ENCODE measurements at regions not wholly inside any gene's neighbourhood (a gene's known extent, or its start where the extent isn't known, plus 50 kb on each side); places are given as distances from the start of the nearest gene placed in this dataset.

- H3K4me3 ChIP-seq: no peak overlapping the region
- no peak overlapping the region for H3K27ac ChIP-seq
- no peak for DNase-seq (ENCODE audit: extremely low spot score in 2 of 2)
- TF ChIP-seq POLR2A (IDR thresholded peaks at IDR 0.05) (no peak), CTCF (IDR thresholded peaks at IDR 0.05) (no peak), POLR2AphosphoS5 (IDR thresholded peaks at IDR 0.05; ENCODE audit: insufficient read depth in 1 of 2, low read depth in 1 of 2) (no peak)
- no peaks in the 10 kb centered on the region for H3K4me1 ChIP-seq
- H3K36me3 ChIP-seq: no peaks in the 10 kb centered on the region
- intact Hi-C loops (cut with DNase I): no loop called here
- H3K27me3 ChIP-seq: no peaks in the 10 kb centered on the region
- no peaks in the 10 kb centered on the region for H3K9me3 ChIP-seq
Observed at GRCh38 chr18:2326999-2327398, 244.3 kb downstream of the METTL4 start.

GRCh38 chr18:2330764-2331163 lies 240.5 kb downstream of the METTL4 start:
- intact Hi-C loops (cut with DNase I): no loop called here
- DNase-seq (ENCODE audit: extremely low spot score in 2 of 2): no peak
- TF ChIP-seq CTCF (IDR thresholded peaks at IDR 0.05) (no peak), POLR2AphosphoS5 (IDR thresholded peaks at IDR 0.05; ENCODE audit: insufficient read depth in 1 of 2, low read depth in 1 of 2) (no peak), POLR2A (IDR thresholded peaks at IDR 0.05) (no peak)
- no peak overlapping the region for H3K4me3 ChIP-seq
- no peaks in the 10 kb centered on the region for H3K36me3 ChIP-seq
- no peak overlapping the region for H3K27ac ChIP-seq
- H3K9me3 ChIP-seq: no peaks in the 10 kb centered on the region
- H3K4me1 ChIP-seq: no peaks in the 10 kb centered on the region
- H3K27me3 ChIP-seq: no peaks in the 10 kb centered on the region

- Histone ChIP-seq H3K36me3 (no peaks in the 10 kb centered on the region), H3K27me3 (no peaks in the 10 kb centered on the region), H3K4me3 (no peak overlapping the region), H3K4me1 (no peaks in the 10 kb centered on the region), H3K27ac (no peak overlapping the region), H3K9me3 (no peaks in the 10 kb centered on the region)
- TF ChIP-seq POLR2AphosphoS5 (IDR thresholded peaks at IDR 0.05; ENCODE audit: insufficient read depth in 1 of 2, low read depth in 1 of 2): no peak
- intact Hi-C loops (cut with DNase I): no loop called here
- no peak for DNase-seq (ENCODE audit: extremely low spot score in 2 of 2)
Observed at GRCh38 chr18:2331491-2331890, 239.8 kb downstream of the METTL4 start.

DNA sequence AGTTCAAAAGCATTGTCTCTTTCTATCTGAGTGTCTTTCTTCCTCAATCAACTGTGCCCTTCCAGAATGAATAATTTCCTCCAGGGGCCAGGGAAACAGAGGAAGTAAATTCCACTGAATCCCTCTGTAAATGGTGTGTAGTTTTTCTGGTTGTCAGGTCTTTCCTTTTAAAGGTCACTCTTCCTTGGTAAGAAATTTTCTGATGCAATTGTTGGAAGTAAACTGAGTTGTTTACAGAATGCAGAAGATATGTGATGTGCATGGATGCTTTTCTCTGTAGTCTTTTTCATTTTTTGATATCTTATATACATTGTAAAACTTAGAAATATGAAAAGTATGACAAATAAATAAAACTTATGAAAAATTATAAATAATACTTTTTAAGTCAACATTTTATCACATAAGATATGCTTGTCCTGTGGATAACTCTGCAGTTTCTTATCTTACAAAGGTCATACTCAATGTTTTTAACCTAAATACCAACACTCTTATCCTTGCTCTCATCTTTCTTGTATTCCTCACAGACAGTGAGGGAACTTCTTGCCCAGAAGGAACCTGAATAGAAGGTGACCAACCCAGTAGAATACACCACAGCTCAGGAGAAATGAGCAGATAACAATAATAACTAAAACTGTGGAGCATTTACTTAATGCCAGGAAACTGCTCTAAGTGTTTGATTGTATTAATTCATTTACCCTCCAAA lies 234.5 kb downstream of the METTL4 start:
- Histone ChIP-seq H3K27me3 (no peaks in the 10 kb centered on the region), H3K4me3 (no peak overlapping the region), H3K27ac (no peak overlapping the region), H3K36me3 (no peaks in the 10 kb centered on the region), H3K9me3 (no peaks in the 10 kb centered on the region), H3K4me1 (no peaks in the 10 kb centered on the region)
- TF ChIP-seq CTCF (IDR thresholded peaks at IDR 0.05) (no peak), POLR2AphosphoS5 (IDR thresholded peaks at IDR 0.05; ENCODE audit: insufficient read depth in 1 of 2, low read depth in 1 of 2) (no peak), POLR2A (IDR thresholded peaks at IDR 0.05) (no peak)
- no peak for DNase-seq (ENCODE audit: extremely low spot score in 2 of 2)
- intact Hi-C loops (cut with DNase I): no loop called here

DNA sequence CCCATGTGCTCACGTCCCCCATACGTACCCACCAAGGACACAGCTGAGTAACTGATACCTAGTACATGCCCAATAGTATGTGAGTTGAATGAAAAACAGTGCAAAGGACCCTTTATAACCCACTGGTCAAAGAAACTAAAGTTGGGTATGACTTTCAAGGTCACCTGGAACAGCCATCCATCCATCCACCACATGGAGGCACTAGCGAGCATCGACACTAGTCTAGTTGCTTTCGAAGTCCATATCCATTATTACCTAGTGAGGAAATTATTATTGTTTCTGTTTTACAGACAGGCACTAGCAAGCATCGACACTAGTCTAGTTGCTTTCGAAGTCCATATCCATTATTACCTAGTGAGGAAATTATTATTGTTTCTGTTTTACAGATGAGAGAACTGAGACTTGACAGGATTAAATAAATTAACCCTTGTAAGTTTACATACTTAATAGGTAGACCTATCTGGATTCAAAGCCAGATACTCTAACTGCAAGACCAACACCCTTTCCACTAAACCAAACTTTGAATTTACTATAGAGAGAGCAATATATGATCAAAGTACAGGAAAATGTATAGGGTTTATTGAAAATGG lies 233.7 kb downstream of the METTL4 start:
- H3K27me3 ChIP-seq: no peaks in the 10 kb centered on the region
- TF ChIP-seq CTCF (IDR thresholded peaks at IDR 0.05): peak in 2 of 3 experiments; percentile 31 to 38
- no peak for TF ChIP-seq POLR2AphosphoS5 (IDR thresholded peaks at IDR 0.05; ENCODE audit: insufficient read depth in 1 of 2, low read depth in 1 of 2)
- intact Hi-C loops (cut with DNase I): no loop called here

More for the DNA sequence above, 233.7 kb downstream of the METTL4 start:
- DNase-seq (ENCODE audit: extremely low spot score in 2 of 2): no peak
- no peaks in the 10 kb centered on the region for H3K9me3 ChIP-seq
- H3K4me1 ChIP-seq: no peaks in the 10 kb centered on the region
- no peaks in the 10 kb centered on the region for H3K36me3 ChIP-seq
- H3K4me3 ChIP-seq: no peak overlapping the region
- H3K27ac ChIP-seq: no peak overlapping the region
